T47D (cell line): ENCODE measurements at regions not wholly inside any gene's neighbourhood (a gene's known extent, or its start where the extent isn't known, plus 50 kb on each side); places are given as distances from the start of the nearest gene placed in this dataset.

ENCODE experiments used
- DNase-seq, 2 experiments: peaks; one replicate each; pipeline versions ENCODE4 v3.0.0 to v3.0.0-alpha.2; 2011 to 2012; ENCODE audit warnings: low read depth in 1 of 2, low spot score in 1 of 2
- JUND ChIP-seq: IDR thresholded peaks from 2 replicates; pipeline ENCODE4 v1.6.1; 2012; ENCODE audit warnings: low read depth
- in situ Hi-C: cut with HindIII; loops from 2 replicates; pipeline ENCODE4 v1.10.0; 2016; ENCODE audit warnings: low sequenced_read_pairs, low pct_unique_long_range_greater_than_20kb

GRCh38 chr3:187450431-187451190 is 82.4 kb downstream of the RTP4 start:
- DNase-seq: no peak
- no peak for TF ChIP-seq JUND
- in situ Hi-C loops: no loop called here

- TF ChIP-seq JUND: no peak
- in situ Hi-C loops: no loop called here
- DNase-seq: no peak
Observed at GRCh38 chr3:187448674-187449073, 80.5 kb downstream of the RTP4 start.

- in situ Hi-C loops: no loop called here
- DNase-seq: no peak
- TF ChIP-seq JUND: no peak
Observed at GRCh38 chr3:187447737-187448136, 79.6 kb downstream of the RTP4 start.

DNA sequence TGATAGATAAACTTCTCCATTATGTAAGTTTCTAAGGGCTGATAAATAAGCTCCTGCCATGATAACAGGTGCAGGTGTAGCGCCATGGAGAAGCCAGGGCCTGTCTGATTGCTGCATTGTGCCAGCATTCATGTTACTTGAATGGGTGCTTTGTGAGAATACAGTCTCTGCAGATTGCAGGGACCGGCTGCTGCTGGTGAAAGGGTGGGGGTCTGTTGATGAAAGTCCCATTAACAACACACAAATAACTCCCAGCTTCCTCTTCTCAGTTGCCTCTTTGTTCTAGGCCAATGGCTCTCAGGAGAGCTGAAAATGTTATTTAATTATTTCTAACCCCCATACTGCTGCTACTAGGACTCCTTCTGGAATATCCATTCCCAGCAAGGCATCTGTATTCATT is 77.2 kb downstream of the RTP4 start:
- no peak for TF ChIP-seq JUND
- DNase-seq: no peak
- in situ Hi-C loops: no loop called here

DNA sequence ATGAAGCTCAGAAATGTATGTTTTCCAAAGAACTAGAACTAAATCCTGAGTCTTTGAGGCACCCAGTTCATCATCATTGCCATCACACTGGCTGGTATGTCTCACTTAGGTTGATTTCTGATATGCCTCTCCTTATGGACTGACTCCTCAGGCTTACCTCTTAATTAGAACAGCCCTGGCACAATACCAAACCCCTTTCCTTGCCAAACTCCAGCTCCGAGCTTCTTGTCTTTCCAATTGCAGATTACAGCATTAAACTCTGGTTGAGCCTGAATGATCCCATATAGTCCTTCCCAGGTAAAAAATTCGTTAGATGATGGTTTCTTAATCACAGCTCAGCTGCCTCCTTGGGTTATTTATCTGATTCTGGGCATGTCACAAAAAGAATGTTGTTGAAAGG is 66.3 kb downstream of the RTP4 start:
- no peak for DNase-seq
- in situ Hi-C loops: no loop called here
- no peak for TF ChIP-seq JUND

GRCh38 chr3:187430576-187430975 is 62.4 kb downstream of the RTP4 start:
- in situ Hi-C loops: no loop called here
- no peak for DNase-seq
- TF ChIP-seq JUND: no peak
